GM18508 (cell line): ENCODE measurements at regions not wholly inside any gene's neighbourhood (a gene's known extent, or its start where the extent isn't known, plus 50 kb on each side); places are given as distances from the start of the nearest gene placed in this dataset.
"Not testable (repeated sequence)": the region's sequence is repeated elsewhere in the genome, so short reads cannot be mapped to it uniquely, and the experiment has no call there.

ENCODE experiments used
- ATAC-seq: cut with Tn5 transposase; IDR thresholded peaks from one replicate; pipeline ENCODE4 v1.9.1; 2021; ENCODE audit warnings: moderate number of reproducible peaks; ENCODE audit not compliant: insufficient read depth, unreplicated experiment

- no peak for ATAC-seq
Observed at GRCh38 chr4:157722146-157722545, 450.7 kb downstream of the GASK1B start.

- ATAC-seq, result no peak
Observed at GRCh38 chr4:157713342-157713741, 459.5 kb downstream of the GASK1B start.

- ATAC-seq, result no peak
Observed at GRCh38 chr4:157706155-157706554, 466.7 kb downstream of the GASK1B start.

- ATAC-seq, result no peak
Observed at GRCh38 chr4:157702831-157703230, 470.0 kb downstream of the GASK1B start.

- no peak for ATAC-seq
Observed at GRCh38 chr4:157701695-157701994, 471.2 kb downstream of the GASK1B start.

- no peak for ATAC-seq
Observed at GRCh38 chr4:157700898-157701694, 471.7 kb downstream of the GASK1B start.

- ATAC-seq, result no peak
Observed at GRCh38 chr4:157689476-157689875, 468.9 kb downstream of the GRIA2 start.

- no peak for ATAC-seq
Observed at GRCh38 chr4:157687971-157688370, 467.4 kb downstream of the GRIA2 start.

GRCh38 chr4:157679326-157679725 lies 458.8 kb downstream of the GRIA2 start:
- ATAC-seq, result not testable (repeated sequence)

GRCh38 chr4:157678478-157678877 lies 457.9 kb downstream of the GRIA2 start:
- no peak for ATAC-seq

- ATAC-seq, result no peak
Observed at GRCh38 chr4:157674699-157675098, 454.2 kb downstream of the GRIA2 start.

- no peak for ATAC-seq
Observed at GRCh38 chr4:157667836-157668235, 447.3 kb downstream of the GRIA2 start.

GRCh38 chr4:157664726-157665125 lies 444.2 kb downstream of the GRIA2 start:
- no peak for ATAC-seq

- ATAC-seq, result no peak
Observed at GRCh38 chr4:157655096-157655809, 434.7 kb downstream of the GRIA2 start.

GRCh38 chr4:157643257-157643656 lies 422.7 kb downstream of the GRIA2 start:
- no peak for ATAC-seq

GRCh38 chr4:157634057-157634456 lies 413.5 kb downstream of the GRIA2 start:
- ATAC-seq, result no peak

- no peak for ATAC-seq
Observed at GRCh38 chr4:157616741-157617472, 396.4 kb downstream of the GRIA2 start.

- no peak for ATAC-seq
Observed at GRCh38 chr4:157607996-157608395, 387.5 kb downstream of the GRIA2 start.

- ATAC-seq, result no peak
Observed at GRCh38 chr4:157600583-157600982, 380.1 kb downstream of the GRIA2 start.

- no peak for ATAC-seq
Observed at GRCh38 chr4:157591245-157591644, 370.7 kb downstream of the GRIA2 start.

GRCh38 chr4:157590679-157591078 lies 370.2 kb downstream of the GRIA2 start:
- ATAC-seq, result no peak
